Astrocyte (in vitro differentiated cells and primary cell): ENCODE measurements at regions not wholly inside any gene's neighbourhood (a gene's known extent, or its start where the extent isn't known, plus 50 kb on each side); places are given as distances from the start of the nearest gene placed in this dataset.
"Not testable (repeated sequence)": the region's sequence is repeated elsewhere in the genome, so short reads cannot be mapped to it uniquely, and the experiment has no call there.

ENCODE experiments used
- CTCF ChIP-seq: IDR thresholded peaks from 2 replicates; pipeline ENCODE4 v1.5.1; 2011; ENCODE audit warnings: low read depth, mild to moderate bottlenecking, inconsistent platforms, low read length, moderate library complexity; ENCODE audit not compliant: insufficient read depth
- EZH2 ChIP-seq: IDR thresholded peaks from 2 replicates; pipeline ENCODE4 v1.6.1; 2012; ENCODE audit warnings: mild to moderate bottlenecking, low read length, inconsistent platforms; ENCODE audit not compliant: insufficient read depth

- TF ChIP-seq CTCF, EZH2: not testable (repeated sequence)
Observed at GRCh38 chr16:13739621-13740373, 180.2 kb upstream of the ERCC4 start.
